ENCODE measurements at regions not wholly inside any gene's neighbourhood (a gene's known extent, or its start where the extent isn't known, plus 50 kb on each side); places are given as distances from the start of the nearest gene placed in this dataset.

GRCh38 chr16:81151648-81152310, 55.6 kb upstream of the GCSH start:
- Histone ChIP-seq H3K79me2 (replicated peaks; ENCODE audit: insufficient read depth) (no peaks in the 10 kb centered on the region), H4K20me1 (replicated peaks; ENCODE audit: insufficient read depth) (no peaks in the 10 kb centered on the region), H3K36me3 (ENCODE audit: insufficient read depth) (no peaks in the 10 kb centered on the region), H3K4me2 (no peak overlapping the region), H3K27ac (ENCODE audit: low read depth) (no peak overlapping the region), H3K27me3 (ENCODE audit: insufficient read depth) (no peaks in the 10 kb centered on the region), H3F3A (replicated peaks; ENCODE audit: low read depth) (no peaks in the 10 kb centered on the region), H3K9me2 (ENCODE audit: insufficient read depth) (no peaks in the 10 kb centered on the region), H3K4me1 (ENCODE audit: insufficient read depth) (no peaks in the 10 kb centered on the region), H2AFZ (no peak overlapping the region), H3K4me3 (no peak overlapping the region)
- H3K27ac Mint-ChIP-seq: no peak overlapping the region
- no peaks in the 10 kb centered on the region for H3K36me3 Mint-ChIP-seq (ENCODE audit: low read depth)
- ATAC-seq (no peak), DNase-seq (ENCODE audit: low spot score) (no peak)
- no peak overlapping the region for H3K4me3 Mint-ChIP-seq
- H3K27me3 Mint-ChIP-seq (ENCODE audit: insufficient read depth, low read depth, poor library complexity): peaks cover 1% of the 10 kb centered on the region
- H3K9me3 Mint-ChIP-seq: no peaks in the 10 kb centered on the region
- H3K4me1 Mint-ChIP-seq: no peaks in the 10 kb centered on the region
- no peak for TF ChIP-seq JUNB (IDR thresholded peaks at IDR 0.05; ENCODE audit: unreplicated experiment)
- no peak for TF ChIP-seq ZNF462 (CRISPR knock-in tag; IDR thresholded peaks at IDR 0.05)
- no peak for TF ChIP-seq STAT1 (IDR thresholded peaks at IDR 0.05; ENCODE audit: unreplicated experiment)
- TF ChIP-seq ZNF331 (CRISPR knock-in tag; IDR thresholded peaks at IDR 0.05; ENCODE audit: low read depth): no peak
- no peak for TF ChIP-seq ZNF114 (CRISPR knock-in tag; IDR thresholded peaks at IDR 0.05)
- no peak for TF ChIP-seq EZH2phosphoT487 (IDR thresholded peaks at IDR 0.05; ENCODE audit: unreplicated experiment)
- TF ChIP-seq EZH2 (IDR thresholded peaks at IDR 0.05; ENCODE audit: low read depth, unreplicated experiment): no peak
- no peak for TF ChIP-seq POLR2AphosphoS5 (IDR thresholded peaks at IDR 0.05; ENCODE audit: low read depth)
- no peak for TF ChIP-seq ETS1 (IDR thresholded peaks at IDR 0.05)
- no peak for TF ChIP-seq NANOG (IDR thresholded peaks at IDR 0.05; ENCODE audit: borderline replicate concordance)
- no peak for TF ChIP-seq REST (IDR thresholded peaks at IDR 0.05; ENCODE audit: unreplicated experiment)
- TF ChIP-seq CREB1 (CRISPR knock-in tag; IDR thresholded peaks at IDR 0.05; ENCODE audit: low read depth): no peak
- TF ChIP-seq CTCF (conservative IDR thresholded peaks at IDR 0.05; ENCODE audit: low read depth in 2 of 2): no peak
